Dedifferentiated amniotic fluid mesenchymal stem cell (primary cell): ENCODE measurements at regions not wholly inside any gene's neighbourhood (a gene's known extent, or its start where the extent isn't known, plus 50 kb on each side); places are given as distances from the start of the nearest gene placed in this dataset.
"Not testable (repeated sequence)": the region's sequence is repeated elsewhere in the genome, so short reads cannot be mapped to it uniquely, and the experiment has no call there.

ENCODE experiments used
- DNase-seq: peaks from one replicate; pipeline ENCODE4 v3.0.0-alpha.2; 2016; ENCODE audit errors: extremely low spot score

DNA sequence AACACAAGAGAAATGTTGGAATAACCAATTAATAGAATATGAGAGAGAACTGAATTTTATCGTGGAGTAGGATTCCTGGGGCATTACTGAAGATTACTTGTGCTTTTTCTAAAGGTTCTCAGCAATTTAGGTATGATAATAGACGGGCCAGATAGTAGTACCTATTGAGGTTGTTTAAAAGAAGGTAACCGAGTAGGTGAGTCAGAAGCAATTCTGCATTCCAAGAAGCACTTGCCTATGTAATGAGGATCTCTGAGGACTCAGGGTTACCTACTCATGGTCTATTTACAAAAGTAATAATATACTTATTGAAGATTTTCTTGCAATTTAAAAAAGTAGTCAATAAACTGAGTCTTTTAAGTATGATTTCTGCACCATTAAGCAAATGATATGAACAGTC lies 1469.8 kb downstream of the BRINP3 start:
- no peak for DNase-seq

DNA sequence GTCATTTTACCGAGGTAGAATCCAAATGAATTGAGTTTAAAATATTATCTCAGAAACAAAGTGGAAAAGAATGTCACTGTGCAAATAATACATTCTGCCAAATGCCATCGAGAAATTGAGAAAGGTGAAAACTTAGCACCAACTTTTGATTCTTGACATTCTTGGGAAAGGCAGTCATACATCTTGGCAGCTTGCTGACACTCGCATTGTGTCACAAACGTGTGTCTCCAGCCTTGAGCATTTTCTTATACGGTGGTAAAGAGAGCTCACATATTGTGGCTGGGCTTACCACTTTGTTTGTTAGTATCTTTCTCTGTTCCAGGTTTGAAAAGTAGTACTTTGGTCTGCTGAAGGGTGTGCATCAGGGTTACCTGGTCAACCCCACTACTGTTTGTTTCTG lies 1456.1 kb downstream of the BRINP3 start:
- DNase-seq = no peak

DNA sequence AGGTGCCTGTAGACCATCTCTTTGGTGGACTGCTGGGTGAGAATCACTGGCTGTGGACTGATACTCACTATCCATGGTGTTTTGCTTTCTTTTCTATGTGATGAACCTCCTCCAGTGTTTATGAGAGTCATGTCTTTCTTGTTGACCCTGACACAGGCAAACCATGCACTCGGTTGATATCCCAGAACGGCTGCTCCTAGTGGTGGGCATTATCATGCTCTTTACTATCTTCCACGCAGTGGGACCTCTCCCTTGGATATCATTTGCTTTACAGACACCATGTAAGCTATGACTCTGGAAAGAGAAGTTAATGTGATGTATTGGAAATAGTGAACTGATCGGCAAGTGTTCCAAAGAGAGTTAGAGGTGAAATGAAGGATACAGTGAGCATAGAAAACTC lies 1455.6 kb downstream of the BRINP3 start:
- no peak for DNase-seq

DNA sequence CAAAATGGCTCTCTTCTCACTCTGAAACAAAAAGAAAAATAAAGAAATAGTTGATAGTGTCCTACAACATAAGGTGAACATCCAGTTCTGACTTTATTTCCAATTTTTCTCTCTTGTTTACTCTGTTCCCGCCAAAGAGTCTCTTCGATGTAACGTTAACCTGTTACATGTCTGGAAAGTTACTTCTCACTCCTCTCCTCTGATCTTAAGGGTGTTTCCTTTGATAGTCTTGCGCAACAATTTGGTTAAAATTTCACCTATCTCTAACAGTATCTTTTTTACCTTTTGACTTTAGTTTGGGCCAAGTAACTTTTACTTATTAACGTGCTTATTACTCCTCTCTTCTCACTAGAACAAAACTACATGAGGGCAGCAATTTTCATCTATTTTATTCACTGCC lies 1450.2 kb downstream of the BRINP3 start:
- no peak for DNase-seq

DNA sequence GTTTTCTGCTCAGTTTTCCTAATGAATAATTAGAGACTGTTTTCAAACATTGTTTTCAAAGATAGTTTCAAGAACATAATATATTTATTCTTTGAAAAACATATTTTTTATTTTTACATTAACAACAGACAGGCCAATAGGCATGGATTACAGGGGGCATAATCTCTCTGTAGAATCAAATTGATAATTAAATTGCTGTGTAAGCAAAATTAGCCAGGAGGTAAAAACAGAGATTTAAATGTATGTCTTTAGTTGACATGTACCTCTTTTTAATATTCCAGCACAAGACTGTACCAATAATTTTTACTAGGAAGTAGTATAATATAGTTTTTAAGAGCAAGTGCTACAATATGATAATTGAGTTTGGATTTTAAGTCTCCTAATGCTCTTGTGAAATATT lies 1444.5 kb downstream of the BRINP3 start:
- DNase-seq = no peak

DNA sequence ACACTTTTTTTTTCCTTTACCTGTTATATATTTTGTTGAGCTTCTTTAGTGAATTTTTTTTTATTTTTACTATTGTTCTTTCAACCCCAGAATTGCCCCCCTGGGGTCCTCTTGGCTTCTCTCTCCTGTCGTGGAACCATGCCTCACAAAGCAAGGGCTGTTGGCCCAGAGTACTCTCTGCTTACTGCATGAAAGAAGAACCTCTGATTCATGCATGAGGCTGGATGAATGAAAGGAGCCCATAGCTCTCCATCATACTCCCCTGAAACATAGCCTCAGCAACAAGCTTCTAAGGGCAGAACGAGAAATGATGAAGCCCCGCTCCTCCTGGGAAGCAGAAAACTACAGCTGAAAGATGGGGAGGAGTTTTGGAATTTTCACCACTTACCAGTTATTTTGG lies 1441.0 kb downstream of the BRINP3 start:
- DNase-seq = no peak

DNA sequence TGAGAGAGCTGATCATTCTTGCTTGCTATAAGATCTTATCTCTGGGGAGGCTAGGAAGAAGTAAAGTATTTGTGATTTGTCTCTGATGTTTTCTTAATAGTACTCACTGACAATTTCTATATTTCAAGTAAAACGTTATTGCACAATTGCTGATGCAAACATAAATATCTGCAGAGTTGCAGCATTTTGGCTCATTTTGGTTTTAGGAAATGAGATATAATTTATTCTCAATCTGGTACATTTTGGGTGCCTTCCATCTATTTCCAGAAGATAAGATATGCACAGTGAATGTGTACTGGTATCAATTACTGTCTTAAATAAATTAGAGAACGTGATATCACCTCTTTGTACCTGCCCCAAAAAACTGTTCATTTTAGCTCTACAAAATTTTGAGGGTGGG lies 1431.5 kb downstream of the BRINP3 start:
- no peak for DNase-seq

DNA sequence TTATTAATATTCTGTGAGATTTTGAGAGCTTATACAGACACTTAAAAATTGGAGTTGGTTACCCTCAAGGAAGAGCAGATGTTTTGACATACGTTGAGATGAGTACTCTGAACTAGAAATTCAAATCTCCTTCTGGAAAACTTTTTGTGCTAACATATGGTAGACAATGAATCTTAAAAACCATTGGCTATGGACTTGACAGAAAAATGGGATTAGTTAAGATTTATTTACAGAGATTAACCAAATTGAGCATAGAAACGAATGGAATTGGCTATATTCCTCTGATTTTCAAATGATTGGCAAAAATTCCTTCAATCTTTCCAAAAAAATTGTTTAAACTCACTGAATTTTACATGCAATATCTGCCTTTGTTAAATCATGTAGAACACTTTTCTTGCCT lies 1392.9 kb downstream of the BRINP3 start:
- no peak for DNase-seq

DNA sequence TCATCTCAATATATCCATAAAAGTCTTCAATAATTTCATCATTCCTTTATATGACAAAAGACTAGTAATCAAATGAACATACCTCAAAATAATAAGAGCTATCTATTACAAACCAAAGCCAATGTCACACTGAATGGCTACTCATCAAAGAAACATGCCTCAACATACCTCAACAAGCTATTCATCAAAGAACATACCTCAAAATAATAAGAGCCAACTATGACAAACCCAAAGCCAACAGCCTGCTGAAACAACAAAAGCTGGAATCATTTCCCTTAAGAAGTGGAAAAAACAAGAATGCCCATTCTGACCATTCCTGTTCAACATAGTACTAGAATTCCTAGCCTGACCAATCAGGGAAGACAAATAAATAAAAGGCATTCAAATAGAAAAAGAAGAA lies 1373.7 kb downstream of the BRINP3 start:
- DNase-seq = no peak

DNA sequence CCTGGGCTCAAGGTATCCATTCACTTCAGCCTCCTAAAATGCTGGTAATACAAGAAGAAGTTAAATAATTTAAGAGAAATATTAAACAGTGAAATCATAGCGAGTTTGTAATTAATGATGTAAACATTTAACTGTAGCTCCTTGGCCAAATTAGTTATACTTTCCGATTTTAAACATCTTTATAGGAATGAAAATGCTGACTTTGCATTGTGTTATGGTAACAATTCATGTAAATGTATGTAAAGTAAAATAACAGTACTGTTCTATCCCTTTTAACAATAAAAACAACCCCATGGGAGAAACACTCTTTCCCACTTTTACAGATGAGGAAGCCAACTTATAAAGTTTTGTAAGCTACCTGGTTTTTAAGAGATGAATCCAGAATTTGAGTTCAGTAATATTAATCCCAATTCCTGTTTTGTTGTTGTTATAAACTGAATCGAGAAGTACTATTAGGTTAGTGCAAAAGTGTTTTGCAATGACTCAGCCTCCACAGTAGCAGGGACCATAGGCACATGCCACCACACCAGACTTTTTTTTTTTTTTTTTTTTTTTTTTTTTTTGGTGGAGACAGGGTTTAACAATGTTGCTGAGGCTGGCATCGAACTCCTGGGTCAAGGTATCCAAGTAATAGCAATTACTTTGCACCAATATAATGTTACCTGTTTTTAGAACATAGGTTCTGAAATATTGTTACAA lies 1360.4 kb downstream of the BRINP3 start:
- no peak for DNase-seq

DNA sequence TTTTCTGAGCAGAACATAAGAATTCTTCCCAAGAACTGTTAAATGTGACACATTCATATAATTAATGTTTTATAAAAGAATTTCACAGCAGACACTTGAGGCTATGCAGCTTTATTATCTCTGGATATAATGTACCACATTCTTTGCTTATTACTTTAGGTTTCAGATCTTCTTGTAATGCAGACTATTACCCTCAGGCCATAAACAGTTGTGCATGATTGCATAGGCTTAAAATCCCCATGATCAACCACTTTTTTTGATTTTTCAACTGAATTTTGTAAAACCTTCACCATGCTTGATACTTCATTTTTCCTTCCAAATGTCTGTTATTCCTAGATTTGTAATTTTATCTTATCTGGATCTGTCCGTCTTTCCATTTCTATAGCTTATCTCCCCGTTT lies 1355.7 kb downstream of the BRINP3 start:
- DNase-seq = peak; percentile 75

DNA sequence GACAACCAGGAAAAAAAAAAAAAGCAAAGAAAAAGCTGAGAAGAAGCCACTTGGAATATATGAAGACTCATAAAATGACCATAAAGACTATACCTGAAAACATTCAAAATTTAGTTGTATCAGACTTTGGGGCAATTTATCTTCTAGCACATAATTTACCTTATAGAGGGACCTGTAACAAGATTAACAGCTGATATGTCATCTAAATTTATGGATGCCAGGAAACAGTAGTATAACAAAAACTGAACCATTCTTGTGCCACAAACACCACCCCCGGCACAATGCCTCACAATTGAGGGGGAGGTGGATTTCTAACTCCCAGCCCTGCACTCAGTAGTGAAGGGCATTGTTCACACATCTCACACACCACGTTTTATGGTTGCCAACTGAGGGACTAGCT lies 1352.0 kb downstream of the BRINP3 start:
- no peak for DNase-seq

DNA sequence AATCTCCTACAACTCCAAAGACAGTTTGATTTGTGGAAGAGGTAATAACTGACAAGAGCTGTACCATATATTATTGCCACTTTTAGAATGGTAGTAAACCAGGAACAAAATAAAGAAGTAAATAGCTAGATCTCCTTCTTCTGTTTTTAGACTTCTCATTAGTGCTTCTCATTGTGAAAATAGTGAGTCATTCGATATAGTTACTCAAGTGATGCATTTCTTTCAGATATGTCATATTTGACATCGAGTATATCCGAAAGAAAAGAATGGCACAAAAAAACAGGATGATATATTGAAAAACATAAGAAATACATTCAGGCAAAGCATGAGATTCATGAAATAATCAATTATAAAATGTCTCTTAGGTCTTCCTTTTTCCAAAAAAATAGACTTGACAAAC lies 1346.1 kb downstream of the BRINP3 start:
- no peak for DNase-seq

DNA sequence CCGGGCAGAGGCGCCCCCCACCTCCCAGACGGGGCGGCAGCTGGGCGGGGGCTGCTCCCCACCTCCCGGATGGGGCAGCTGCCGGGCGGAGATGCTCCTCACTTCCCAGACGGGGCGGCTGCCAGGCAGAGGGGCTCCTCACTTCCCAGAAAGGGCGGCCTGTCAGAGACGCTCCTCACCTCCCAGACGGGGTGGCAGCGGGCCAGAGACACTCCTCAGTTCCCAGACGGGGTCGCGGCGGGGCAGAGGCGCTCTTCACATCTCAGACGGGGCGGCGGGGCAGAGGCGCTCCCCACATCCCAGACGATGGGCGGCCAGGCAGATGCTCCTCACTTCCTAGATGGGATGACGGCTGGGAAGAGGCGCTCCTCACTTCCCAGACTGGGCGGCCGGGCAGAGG lies 1337.9 kb downstream of the BRINP3 start:
- DNase-seq = not testable (repeated sequence)

DNA sequence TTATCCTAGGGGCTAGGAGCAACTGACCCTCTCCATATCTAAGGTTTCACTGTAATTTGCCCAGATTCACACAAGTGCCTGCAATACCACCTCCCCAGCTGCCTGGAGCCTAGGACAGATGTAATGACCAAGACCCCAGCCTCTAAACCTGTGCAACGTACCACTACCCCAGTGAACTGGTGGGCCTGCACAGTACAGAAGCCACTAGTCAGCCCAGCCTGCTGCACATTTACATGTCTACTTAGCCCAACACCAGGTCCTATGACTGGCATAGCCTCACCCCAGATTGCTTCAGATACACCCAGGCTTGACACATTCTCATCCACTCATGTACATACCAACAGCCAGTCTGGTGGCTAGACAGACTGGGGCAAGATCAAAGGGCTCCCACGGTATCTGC lies 1336.6 kb downstream of the BRINP3 start:
- DNase-seq = no peak

DNA sequence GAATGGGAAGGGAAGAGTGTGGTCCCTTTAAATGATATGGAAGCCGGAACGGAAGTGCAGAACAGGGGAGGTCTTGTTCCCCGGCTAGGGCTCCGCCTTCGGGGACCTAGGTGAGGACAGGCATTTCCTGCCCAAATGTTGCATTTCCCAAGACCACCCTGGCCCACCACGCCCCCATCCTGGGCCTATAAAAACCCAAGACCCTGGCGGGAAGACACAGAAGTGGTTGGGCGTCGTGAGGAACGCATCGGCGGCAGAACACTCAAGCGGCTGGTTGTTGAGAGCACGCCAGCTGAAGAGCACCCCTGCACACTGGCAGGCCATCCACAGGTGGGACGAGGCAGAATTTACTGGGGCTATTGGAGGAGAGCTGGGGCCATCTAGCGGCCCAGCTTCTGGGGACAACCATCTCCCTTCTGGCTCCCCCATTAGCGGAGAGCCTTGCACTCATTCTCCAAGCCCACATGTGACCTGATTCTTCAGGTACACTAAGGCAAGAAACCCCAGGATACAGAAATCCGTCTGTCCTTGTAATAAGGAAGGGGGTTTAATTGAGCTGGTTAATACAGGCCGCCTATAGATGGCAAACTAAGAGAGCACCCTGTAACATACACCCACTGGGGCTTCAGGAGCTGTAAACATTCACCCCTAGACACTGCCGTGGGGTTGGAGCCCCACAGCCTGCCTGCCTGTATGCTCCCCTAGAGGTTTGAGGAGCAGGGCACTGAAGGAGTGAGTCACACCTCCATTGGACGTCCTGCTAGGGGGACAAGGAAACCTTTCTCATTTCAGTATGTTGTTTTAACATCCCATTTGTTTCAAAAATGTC lies 1327.9 kb downstream of the BRINP3 start:
- no peak for DNase-seq

DNA sequence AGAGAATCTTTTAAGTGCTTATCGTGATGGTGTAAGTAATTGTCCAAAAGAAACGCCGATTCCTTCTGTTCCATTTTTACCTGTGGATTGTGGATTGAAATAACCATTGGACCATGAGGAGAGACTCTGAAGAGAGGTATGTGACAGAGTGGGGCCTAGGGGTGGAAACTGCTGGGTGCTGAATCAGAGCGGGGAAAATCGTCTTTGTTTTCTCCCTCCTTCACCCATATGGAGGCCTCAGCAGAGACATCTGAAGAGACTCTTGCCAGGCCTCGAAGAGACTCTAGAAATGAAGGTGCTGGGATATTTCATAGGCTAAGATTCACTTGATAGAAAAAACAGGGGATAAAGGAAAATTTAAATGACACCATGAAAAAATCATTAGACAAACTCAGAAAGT lies 1327.0 kb downstream of the BRINP3 start:
- no peak for DNase-seq

DNA sequence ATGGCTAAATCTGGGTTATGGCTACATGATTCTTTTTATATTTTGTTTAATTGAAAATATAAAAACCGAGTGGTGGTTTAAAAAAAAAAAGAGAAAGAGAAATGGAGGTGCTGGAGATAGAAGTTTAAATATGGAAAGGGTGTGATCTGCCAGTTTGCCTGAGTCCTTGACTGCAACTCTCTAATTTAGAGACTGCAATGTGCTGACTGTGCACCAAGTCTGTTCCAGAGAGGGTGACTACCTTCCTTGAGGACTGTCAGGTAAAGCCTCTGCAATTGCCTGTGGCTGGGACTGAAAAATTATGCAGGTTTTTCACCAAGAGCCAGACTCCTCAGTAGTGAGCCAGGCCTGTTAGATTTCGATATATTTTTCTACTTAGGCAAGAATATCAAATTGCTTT lies 1326.3 kb downstream of the BRINP3 start:
- DNase-seq = no peak

DNA sequence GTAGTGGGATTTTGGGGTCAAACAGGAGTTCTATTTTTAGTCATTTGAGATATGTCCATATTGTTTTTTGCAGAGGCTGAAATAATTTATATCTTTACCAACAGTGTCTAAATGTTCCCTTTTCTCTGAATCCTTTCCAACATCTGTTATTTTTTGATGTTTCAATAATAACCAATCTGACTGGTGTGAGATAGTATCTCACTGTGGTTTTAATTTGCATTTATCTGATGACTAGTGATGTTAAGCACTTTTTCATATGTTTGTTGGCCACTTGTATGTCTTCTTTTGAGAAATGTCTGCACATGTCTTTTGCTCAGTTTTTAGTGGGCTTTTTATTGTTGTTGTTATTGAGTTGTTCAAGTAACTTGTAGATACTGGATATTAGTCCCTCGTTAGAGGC lies 1325.0 kb downstream of the BRINP3 start:
- DNase-seq = no peak

DNA sequence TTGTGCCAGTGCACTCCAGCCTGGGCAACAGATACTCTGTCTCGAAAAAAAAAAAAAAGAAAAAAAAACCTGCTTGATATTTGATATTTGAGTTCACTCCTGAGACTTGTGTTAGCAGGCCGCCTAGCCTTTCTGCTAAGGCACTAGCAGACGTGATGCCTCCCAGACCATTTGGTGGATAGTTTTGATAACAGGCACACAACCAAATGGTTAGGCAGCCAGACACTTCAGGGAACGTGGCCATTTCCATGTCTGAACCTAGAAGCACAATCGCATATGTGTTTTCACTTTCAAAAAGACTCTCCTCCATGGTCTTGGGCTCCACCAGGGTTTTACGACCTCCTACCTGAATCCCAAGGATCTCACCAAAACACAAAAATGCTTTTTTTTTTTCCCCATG lies 1319.5 kb downstream of the BRINP3 start:
- DNase-seq = no peak

DNA sequence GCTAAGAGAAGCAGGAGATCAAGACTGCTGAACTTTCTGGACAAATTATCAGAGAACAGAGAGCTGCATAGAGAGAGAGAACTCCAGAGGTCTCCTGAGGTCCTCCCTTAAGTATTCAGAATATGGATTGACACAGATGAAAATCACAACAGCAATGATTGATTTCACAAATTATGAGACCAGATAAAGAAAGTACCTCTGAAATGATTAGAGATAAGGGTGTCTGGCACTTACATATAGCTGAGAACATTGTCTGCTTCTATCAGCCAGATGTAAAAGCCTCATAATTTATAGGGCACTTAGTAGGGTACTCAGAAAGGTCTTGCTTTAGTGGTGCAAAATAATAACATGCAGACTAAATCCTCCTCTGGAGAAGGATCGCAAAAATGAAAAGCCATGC lies 1301.8 kb downstream of the BRINP3 start:
- DNase-seq = no peak

DNA sequence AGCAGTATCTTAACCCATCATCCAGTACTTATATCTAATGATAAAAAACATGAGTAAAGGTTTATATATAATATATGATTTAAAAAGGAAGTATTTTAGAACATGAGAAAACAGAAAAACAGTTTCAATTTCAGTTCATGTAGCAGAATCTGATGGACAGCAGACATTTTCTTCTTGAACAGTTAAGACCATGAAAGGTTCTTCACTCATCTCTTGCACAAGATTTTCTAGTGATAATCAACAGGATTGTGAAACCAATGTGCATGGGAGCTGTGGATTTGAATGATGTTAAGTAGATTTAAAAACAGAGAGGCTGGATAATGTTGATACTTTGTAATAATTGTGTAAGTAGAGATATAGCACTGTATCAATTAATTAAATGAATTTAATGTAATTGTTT lies 1297.6 kb downstream of the BRINP3 start:
- DNase-seq = no peak

DNA sequence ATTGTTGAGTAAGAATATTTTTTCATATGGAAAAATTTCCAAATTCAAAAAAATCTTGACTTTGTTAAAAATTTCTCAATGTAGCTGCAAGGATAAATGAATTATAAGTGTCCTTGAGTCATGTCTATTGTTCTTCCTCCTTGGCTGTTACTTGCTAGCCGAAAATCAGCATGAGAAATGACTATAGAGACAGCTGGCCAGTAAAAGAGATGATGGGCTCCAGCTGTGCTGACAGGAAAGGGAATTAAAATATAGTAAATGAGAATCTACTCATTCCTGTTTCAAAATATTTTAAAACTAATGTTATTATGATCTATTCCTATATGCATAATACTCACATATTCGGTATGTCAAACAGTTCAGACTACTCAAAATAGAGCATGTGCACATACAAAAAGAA lies 1292.6 kb downstream of the BRINP3 start:
- DNase-seq = no peak
